ENCODE measurements at regions not wholly inside any gene's neighbourhood (a gene's known extent, or its start where the extent isn't known, plus 50 kb on each side); places are given as distances from the start of the nearest gene placed in this dataset.

DNA sequence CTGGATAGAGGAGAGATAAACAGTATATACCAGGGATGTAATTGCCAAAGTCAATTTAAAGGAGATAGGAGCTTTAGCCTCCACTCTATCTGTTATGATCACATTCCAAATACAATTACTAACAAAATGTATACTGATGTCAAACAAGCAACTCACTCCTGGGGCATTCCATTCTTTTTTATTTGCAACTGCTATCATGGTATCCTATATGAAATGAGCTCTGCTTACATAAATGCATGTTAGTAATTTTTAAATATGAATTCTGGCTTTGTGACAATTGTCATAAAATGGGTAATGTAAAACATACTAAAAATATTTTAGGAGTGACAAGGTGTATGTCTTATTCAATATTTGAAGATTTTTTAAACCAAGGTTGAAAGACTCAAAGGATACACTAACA is 751.1 kb downstream of the HACE1 start:
- no peak overlapping the region for H3K27ac ChIP-seq
- no peak overlapping the region for H3K4me3 ChIP-seq
- H3K36me3 ChIP-seq, result no peaks in the 10 kb centered on the region
- DNase-seq (ENCODE audit: low spot score in 2 of 2), result no peak
- TF ChIP-seq POLR2A (IDR thresholded peaks at IDR 0.05) (no peak), EP300 (IDR thresholded peaks at IDR 0.05) (no peak), POLR2AphosphoS5 (IDR thresholded peaks at IDR 0.05) (no peak)
- TF ChIP-seq, protein P1, sequence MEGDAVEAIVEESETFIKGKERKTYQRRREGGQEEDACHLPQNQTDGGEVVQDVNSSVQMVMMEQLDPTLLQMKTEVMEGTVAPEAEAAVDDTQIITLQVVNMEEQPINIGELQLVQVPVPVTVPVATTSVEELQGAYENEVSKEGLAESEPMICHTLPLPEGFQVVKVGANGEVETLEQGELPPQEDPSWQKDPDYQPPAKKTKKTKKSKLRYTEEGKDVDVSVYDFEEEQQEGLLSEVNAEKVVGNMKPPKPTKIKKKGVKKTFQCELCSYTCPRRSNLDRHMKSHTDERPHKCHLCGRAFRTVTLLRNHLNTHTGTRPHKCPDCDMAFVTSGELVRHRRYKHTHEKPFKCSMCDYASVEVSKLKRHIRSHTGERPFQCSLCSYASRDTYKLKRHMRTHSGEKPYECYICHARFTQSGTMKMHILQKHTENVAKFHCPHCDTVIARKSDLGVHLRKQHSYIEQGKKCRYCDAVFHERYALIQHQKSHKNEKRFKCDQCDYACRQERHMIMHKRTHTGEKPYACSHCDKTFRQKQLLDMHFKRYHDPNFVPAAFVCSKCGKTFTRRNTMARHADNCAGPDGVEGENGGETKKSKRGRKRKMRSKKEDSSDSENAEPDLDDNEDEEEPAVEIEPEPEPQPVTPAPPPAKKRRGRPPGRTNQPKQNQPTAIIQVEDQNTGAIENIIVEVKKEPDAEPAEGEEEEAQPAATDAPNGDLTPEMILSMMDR (IDR thresholded peaks at IDR 0.05), result no peak
- no peaks in the 10 kb centered on the region for H3K9me3 ChIP-seq
- no peaks in the 10 kb centered on the region for H3K4me1 ChIP-seq
- H3K27me3 ChIP-seq, result no peaks in the 10 kb centered on the region

DNA sequence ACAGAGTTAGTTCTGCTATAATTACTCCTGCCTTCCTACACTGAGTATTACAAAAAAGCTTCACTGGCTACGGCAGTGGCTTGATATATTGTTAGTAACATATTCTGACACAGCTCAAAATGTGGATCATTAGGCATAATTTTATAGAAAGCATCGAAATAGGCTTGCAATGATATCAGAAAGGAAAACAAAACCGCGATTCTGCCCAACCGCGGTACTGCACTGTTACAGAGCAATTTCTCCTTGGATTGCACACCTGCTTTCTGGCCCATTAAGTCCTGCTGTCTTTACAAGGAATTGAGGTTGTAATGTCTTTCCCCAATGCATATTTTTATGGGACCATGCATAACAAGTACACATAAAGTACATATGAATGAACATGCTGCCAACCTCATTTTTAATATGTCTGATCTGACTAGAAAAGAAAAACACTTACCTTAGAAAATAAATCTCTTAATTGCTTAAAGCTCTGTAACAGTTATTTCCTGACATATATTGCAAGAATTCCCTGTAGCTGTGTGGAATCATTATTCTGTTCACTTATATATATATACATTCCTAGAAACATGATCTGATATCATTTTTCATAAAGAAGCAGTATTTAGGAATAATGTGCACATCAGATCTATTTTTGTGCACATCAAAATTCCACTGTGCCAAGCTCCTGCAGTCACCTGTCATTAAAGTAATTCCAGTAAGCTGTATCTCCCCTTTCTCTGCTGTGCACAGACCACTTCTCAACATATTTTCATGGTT is 763.9 kb downstream of the HACE1 start:
- 88% methylated on average over 6 of the region's 6 CpGs for WGBS
- no peaks in the 10 kb centered on the region for H3K27me3 ChIP-seq
- TF ChIP-seq, protein P1 (IDR thresholded peaks at IDR 0.05), result no peak
- TF ChIP-seq POLR2AphosphoS5 (IDR thresholded peaks at IDR 0.05), result no peak
- no peak for TF ChIP-seq POLR2A (IDR thresholded peaks at IDR 0.05)
- TF ChIP-seq EP300 (IDR thresholded peaks at IDR 0.05), result no peak
- no peak for DNase-seq (ENCODE audit: low spot score in 2 of 2)
- no peaks in the 10 kb centered on the region for H3K9me3 ChIP-seq
- H3K4me1 ChIP-seq, result no peaks in the 10 kb centered on the region
- H3K27ac ChIP-seq, result no peak overlapping the region
- no peak overlapping the region for H3K4me3 ChIP-seq
- no peaks in the 10 kb centered on the region for H3K36me3 ChIP-seq

GRCh38 chr6:104087765-104088164 is 772.0 kb downstream of the HACE1 start:
- Histone ChIP-seq H3K27me3 (no peaks in the 10 kb centered on the region), H3K4me3 (no peak overlapping the region), H3K4me1 (no peaks in the 10 kb centered on the region), H3K9me3 (no peaks in the 10 kb centered on the region), H3K27ac (no peak overlapping the region), H3K36me3 (no peaks in the 10 kb centered on the region)
- TF ChIP-seq, protein P1 (IDR thresholded peaks at IDR 0.05), result no peak
- TF ChIP-seq POLR2AphosphoS5 (IDR thresholded peaks at IDR 0.05), result no peak
- no peak for TF ChIP-seq POLR2A (IDR thresholded peaks at IDR 0.05)
- no peak for TF ChIP-seq EP300 (IDR thresholded peaks at IDR 0.05)
- DNase-seq (ENCODE audit: low spot score in 2 of 2), result no peak
- WGBS, result 81% methylated on average over 1 of the region's 1 CpG

DNA sequence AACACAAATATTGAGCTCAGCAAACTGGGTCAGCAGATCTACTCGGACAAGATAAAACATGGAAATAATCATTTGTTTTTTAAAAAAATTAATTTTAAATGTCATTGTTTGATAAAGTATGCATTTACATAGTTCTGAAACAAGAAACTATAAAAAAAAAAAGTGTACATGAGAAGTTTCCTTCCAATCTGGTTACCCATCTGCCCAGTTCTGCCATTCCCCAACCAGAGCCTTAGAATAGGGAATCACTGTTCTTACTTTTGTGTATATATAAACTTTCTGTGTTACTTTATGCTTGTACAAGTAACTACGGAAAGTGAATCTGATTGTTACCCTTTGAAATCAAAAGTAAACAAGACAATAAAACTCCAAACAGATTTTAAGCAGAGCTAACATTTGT is 791.4 kb downstream of the HACE1 start:
- Histone ChIP-seq H3K27ac (no peak overlapping the region), H3K4me1 (no peaks in the 10 kb centered on the region), H3K36me3 (no peaks in the 10 kb centered on the region), H3K27me3 (no peaks in the 10 kb centered on the region), H3K4me3 (no peak overlapping the region), H3K9me3 (no peaks in the 10 kb centered on the region)
- 86% methylated on average over 2 of the region's 2 CpGs for WGBS
- TF ChIP-seq POLR2A (IDR thresholded peaks at IDR 0.05), result no peak
- no peak for TF ChIP-seq POLR2AphosphoS5 (IDR thresholded peaks at IDR 0.05)
- TF ChIP-seq, protein P1 (IDR thresholded peaks at IDR 0.05), result no peak
- no peak for TF ChIP-seq EP300 (IDR thresholded peaks at IDR 0.05)
- no peak for DNase-seq (ENCODE audit: low spot score in 2 of 2)

DNA sequence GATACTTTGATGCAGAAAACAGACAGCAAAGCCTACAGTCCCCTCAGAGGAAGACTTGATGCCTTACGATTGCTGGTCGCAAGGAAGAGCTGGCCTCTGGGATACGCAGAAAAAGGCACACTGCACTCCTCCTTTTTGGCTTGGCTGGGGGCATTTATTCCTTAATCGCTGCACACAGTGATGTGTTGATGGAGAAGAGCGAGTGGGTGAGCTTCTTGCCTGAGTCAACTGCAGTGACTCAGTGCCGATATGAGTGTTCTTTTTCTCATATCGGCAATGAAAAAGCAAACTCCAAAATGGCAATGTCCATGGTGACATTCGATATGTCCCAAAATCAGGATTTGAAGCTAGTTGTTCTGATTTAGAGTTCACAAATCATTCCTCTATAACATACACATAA is 794.8 kb downstream of the HACE1 start:
- no peaks in the 10 kb centered on the region for H3K27me3 ChIP-seq
- H3K4me1 ChIP-seq, result no peaks in the 10 kb centered on the region
- no peak overlapping the region for H3K4me3 ChIP-seq
- H3K9me3 ChIP-seq, result no peaks in the 10 kb centered on the region
- no peak for TF ChIP-seq POLR2A (IDR thresholded peaks at IDR 0.05)
- TF ChIP-seq, protein P1 (IDR thresholded peaks at IDR 0.05), result no peak
- no peak for TF ChIP-seq EP300 (IDR thresholded peaks at IDR 0.05)
- TF ChIP-seq POLR2AphosphoS5 (IDR thresholded peaks at IDR 0.05), result no peak
- H3K27ac ChIP-seq, result no peak overlapping the region
- H3K36me3 ChIP-seq, result no peaks in the 10 kb centered on the region
- DNase-seq (ENCODE audit: low spot score in 2 of 2), result no peak
- WGBS, result 85% methylated on average over 8 of the region's 8 CpGs
